Activated B cell treated with CpG ODN at 0.5 μM for 24 hours (primary cell): ENCODE measurements at regions not wholly inside any gene's neighbourhood (a gene's known extent, or its start where the extent isn't known, plus 50 kb on each side); places are given as distances from the start of the nearest gene placed in this dataset.

ENCODE experiments used
- ATAC-seq: fragments of 200-7000 bp; cut with Tn5 transposase; one replicate; pipeline ENCODE4 v1.10.0; 2021; ENCODE audit warnings: low read depth, mild to moderate bottlenecking, moderate library complexity
- CTCF ChIA-PET: fragments of 350-600 bp; sonication (Branson Sonifier 250); formaldehyde crosslinking; loops from one replicate; lab custom pipeline; 2021; ENCODE audit warnings: antibody characterized with exemption; lab: Charles Lee
- POLR2A ChIA-PET: fragments of 350-600 bp; sonication (Branson Sonifier 250); formaldehyde crosslinking; loops from one replicate; lab custom pipeline; 2021; ENCODE audit warnings: antibody characterized with exemption; lab: Charles Lee
- DNase-seq: peaks from one replicate; pipeline ENCODE4 v3.0.0; 2022
- H3K27ac Mint-ChIP-seq: one replicate; pipeline ENCODE4 v1.8.0; 2020; ENCODE audit warnings: mixed read lengths
- H3K27me3 Mint-ChIP-seq: one replicate; pipeline ENCODE4 v1.8.0; 2021; ENCODE audit warnings: mixed read lengths
- H3K36me3 Mint-ChIP-seq: one replicate; pipeline ENCODE4 v1.8.0; 2021; ENCODE audit warnings: low read depth, mixed read lengths
- H3K4me1 Mint-ChIP-seq: one replicate; pipeline ENCODE4 v1.8.0; 2021; ENCODE audit warnings: mixed read lengths
- H3K4me3 Mint-ChIP-seq: one replicate; pipeline ENCODE4 v1.8.0; 2020; ENCODE audit warnings: mild to moderate bottlenecking, mixed read lengths
- H3K9me3 Mint-ChIP-seq: one replicate; pipeline ENCODE4 v1.8.0; 2020; ENCODE audit warnings: mixed read lengths
- intact Hi-C: fragments of 100-400 bp; cut with micrococcal nuclease; formaldehyde crosslinking; loops from one replicate; pipeline ENCODE4 v1.15.1; 2024
- TF ChIP-seq, protein P1 (sequence below): fragments of 200-600 bp; IDR thresholded peaks from one replicate; pipeline ENCODE4 v1.8.0; 2022; ENCODE audit warnings: antibody characterized with exemption, mild to moderate bottlenecking

DNA sequence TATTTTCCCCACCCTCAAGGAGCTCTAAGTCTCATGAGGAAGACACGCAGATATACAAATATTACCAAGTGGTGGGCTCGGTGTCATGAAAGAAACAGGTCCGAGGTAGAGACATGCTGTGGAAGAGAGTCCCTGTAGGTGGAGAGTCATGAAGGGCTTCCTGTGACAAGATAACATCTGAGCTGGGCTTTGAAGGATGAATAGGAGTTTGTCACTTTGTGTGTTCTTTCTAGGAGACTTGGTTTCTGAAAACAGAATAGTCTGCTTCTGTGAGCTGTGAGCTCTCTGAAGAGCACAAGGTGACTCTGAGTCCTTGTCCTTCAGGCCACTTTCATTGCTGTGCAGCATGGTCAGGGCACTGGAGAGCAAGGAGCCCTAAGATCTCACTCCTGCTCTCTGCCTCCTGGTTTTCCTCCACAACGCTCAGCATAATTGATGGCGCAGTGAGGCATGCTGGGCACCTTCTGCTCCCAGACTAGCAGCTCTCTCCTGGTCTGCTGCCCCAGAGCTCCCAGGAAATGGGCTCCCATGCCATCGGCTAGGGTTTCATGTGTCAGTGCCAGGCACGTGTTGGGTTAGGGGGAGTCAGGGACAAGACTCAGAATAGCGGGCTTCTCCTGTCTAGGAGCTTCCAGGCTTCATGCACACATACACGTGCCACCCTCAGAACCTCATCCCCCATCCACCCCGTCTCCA is 209.9 kb upstream of the CSF3R start:
- TF ChIP-seq, protein P1, sequence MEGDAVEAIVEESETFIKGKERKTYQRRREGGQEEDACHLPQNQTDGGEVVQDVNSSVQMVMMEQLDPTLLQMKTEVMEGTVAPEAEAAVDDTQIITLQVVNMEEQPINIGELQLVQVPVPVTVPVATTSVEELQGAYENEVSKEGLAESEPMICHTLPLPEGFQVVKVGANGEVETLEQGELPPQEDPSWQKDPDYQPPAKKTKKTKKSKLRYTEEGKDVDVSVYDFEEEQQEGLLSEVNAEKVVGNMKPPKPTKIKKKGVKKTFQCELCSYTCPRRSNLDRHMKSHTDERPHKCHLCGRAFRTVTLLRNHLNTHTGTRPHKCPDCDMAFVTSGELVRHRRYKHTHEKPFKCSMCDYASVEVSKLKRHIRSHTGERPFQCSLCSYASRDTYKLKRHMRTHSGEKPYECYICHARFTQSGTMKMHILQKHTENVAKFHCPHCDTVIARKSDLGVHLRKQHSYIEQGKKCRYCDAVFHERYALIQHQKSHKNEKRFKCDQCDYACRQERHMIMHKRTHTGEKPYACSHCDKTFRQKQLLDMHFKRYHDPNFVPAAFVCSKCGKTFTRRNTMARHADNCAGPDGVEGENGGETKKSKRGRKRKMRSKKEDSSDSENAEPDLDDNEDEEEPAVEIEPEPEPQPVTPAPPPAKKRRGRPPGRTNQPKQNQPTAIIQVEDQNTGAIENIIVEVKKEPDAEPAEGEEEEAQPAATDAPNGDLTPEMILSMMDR = no peak
- no peaks in the 10 kb centered on the region for H3K36me3 Mint-ChIP-seq
- intact Hi-C loops = no loop called here
- CTCF ChIA-PET = no interaction called here
- peaks cover 23% of the 10 kb centered on the region for H3K27me3 Mint-ChIP-seq
- POLR2A ChIA-PET = no interaction called here
- no peak for DNase-seq
- H3K27ac Mint-ChIP-seq = no peak overlapping the region
- no peak for ATAC-seq
- H3K4me1 Mint-ChIP-seq = no peaks in the 10 kb centered on the region
- no peak overlapping the region for H3K4me3 Mint-ChIP-seq
- H3K9me3 Mint-ChIP-seq = no peaks in the 10 kb centered on the region

DNA sequence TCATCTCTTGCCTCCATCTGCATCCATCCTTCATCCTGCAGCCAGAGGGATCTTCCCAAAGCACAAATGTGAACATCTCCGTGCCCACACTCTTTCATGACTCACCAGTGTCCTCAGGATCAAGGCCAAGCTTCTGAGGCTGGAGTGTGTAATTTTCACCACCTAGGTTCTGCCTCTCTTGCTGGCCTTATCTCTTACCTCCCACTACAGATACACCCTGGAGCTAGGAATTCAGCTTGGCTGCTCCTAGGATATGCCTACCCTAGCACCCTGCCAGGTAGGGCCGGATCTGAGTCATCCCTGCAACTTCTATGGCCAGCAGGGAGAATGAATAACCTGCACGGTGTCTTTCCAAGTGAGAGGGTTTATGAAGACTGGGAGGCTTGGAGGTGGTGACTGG is 208.7 kb upstream of the CSF3R start:
- peaks cover 33% of the 10 kb centered on the region for H3K27me3 Mint-ChIP-seq
- no peak for ATAC-seq
- CTCF ChIA-PET = no interaction called here
- DNase-seq = no peak
- H3K9me3 Mint-ChIP-seq = no peaks in the 10 kb centered on the region
- TF ChIP-seq, protein P1 = no peak
- no peaks in the 10 kb centered on the region for H3K36me3 Mint-ChIP-seq
- H3K27ac Mint-ChIP-seq = no peak overlapping the region
- intact Hi-C loops = no loop called here
- no peak overlapping the region for H3K4me3 Mint-ChIP-seq
- POLR2A ChIA-PET = no interaction called here
- H3K4me1 Mint-ChIP-seq = no peaks in the 10 kb centered on the region

DNA sequence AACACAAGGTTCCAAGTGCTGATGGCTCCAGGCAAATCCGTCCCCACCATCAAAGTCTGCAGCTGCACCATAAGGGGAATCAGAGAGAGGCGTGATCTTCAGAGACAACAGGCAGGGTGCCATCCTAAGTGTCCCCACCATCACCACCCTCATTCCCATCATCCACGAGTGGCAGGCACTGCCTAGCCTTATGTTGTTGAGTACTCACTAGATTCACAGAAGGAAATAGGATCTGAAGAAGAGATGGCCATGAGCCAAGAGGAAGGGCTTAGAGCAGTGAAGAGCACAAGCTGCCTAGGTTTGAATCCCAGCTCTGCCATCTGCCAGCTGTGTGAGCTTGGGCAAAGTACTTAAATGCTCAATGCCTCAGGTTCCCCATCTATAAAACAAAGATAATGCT is 207.3 kb upstream of the CSF3R start:
- no peak overlapping the region for H3K27ac Mint-ChIP-seq
- no peaks in the 10 kb centered on the region for H3K36me3 Mint-ChIP-seq
- intact Hi-C loops = no loop called here
- ATAC-seq = no peak
- CTCF ChIA-PET = no interaction called here
- no peaks in the 10 kb centered on the region for H3K9me3 Mint-ChIP-seq
- POLR2A ChIA-PET = no interaction called here
- TF ChIP-seq, protein P1 = no peak
- no peaks in the 10 kb centered on the region for H3K4me1 Mint-ChIP-seq
- DNase-seq = no peak
- H3K4me3 Mint-ChIP-seq = no peak overlapping the region
- peaks cover 31% of the 10 kb centered on the region for H3K27me3 Mint-ChIP-seq

DNA sequence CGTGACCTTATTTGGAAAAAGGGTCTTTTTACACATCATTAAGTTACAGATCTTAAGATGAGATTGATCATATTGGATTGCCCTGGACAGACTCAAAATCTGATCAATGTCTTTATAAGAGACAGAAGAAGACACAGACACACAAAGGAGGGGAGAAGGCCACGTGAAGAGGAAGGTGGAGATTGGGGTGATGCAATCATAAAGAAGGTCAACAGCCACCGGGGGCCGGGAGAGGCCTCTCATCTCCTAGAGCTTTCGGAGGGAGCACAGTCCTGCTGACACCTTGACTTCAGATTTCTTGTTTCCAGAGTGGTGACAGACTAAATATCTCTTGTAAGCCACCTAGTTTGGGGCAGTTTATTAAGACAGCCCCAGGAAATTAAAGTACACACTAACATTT is 204.6 kb upstream of the CSF3R start:
- Mint-ChIP-seq H3K9me3 (no peaks in the 10 kb centered on the region), H3K4me3 (no peak overlapping the region), H3K27ac (no peak overlapping the region), H3K4me1 (no peaks in the 10 kb centered on the region), H3K36me3 (no peaks in the 10 kb centered on the region), H3K27me3 (peaks cover 18% of the 10 kb centered on the region)
- ATAC-seq = no peak
- intact Hi-C loops = no loop called here
- DNase-seq = no peak
- TF ChIP-seq, protein P1 = no peak
- ChIA-PET POLR2A (no interaction called here), CTCF (no interaction called here)

DNA sequence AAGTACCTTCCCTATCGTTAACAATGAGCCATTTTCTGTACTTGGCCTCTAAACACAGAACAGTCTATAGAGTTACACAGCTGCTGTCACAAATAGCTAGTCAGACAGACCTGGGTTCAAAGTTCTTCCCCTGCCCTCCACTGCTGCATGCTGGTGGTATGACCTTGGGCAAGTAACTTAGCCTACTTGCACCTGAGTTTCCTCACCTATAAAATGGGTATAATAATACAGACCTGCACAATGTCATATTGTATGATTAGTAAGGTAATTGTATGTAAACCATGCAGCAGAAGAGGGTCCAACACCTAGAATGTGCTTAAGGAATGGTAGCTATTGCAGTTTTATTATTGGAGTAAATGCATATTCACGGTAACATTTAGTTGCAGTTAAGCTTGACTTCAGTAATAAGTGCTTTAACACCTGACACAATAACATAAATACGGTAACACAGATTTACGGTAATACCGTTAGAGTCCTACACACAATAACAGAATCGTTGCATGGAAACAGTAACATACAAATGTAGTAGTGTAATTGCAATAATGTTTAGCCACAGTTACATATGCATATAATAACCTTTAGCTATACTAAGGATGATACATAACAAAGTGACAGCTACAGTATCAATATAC is 193.3 kb upstream of the CSF3R start:
- ATAC-seq = no peak
- TF ChIP-seq, protein P1 = no peak
- ChIA-PET CTCF (no interaction called here), POLR2A (no interaction called here)
- Mint-ChIP-seq H3K4me1 (no peaks in the 10 kb centered on the region), H3K4me3 (no peak overlapping the region), H3K36me3 (no peaks in the 10 kb centered on the region), H3K27me3 (peaks cover 13% of the 10 kb centered on the region), H3K9me3 (peaks cover 2% of the 10 kb centered on the region), H3K27ac (no peak overlapping the region)
- intact Hi-C loops = no loop called here
- DNase-seq = no peak
